K562 (cell line): ENCODE measurements at regions not wholly inside any gene's neighbourhood (a gene's known extent, or its start where the extent isn't known, plus 50 kb on each side); places are given as distances from the start of the nearest gene placed in this dataset.

Experiments used
- ATAC-seq: fragments of 200-7000 bp; cut with Tn5 transposase; 3 replicates; pipeline ENCODE4 v1.9.1; 2020; ENCODE audit warnings: moderate library complexity
- BruUV-seq: library from RNA; stranded (reverse); fragments of 400-500 nt; replicated peaks from 2 replicates; lab custom pipeline; 2021; lab: Mats Ljungman, UMichigan
- CTCF ChIA-PET: fragments of 300-600 bp; formaldehyde crosslinking; extraction: SDS; loops from one replicate; lab custom pipeline; 2021; ENCODE audit warnings: low intra/inter-chr PET ratio; lab: Yijun Ruan, JAX
- POLR2A ChIA-PET: fragments of 300-600, 350-650 bp; sonication (Branson Sonifier 250); formaldehyde crosslinking; extraction: SDS; loops from one replicate; lab custom pipeline; 2021; ENCODE audit warnings: antibody characterized with exemption, inconsistent platforms; lab: Yijun Ruan, JAX
- DNase-seq, 4 experiments: peaks; one replicate each; pipeline versions ENCODE4 v3.0.0 to v3.0.0-alpha.2; 2011 to 2018; ENCODE audit warnings: low spot score in 3 of 4, mixed read lengths in 3 of 4; ENCODE audit errors: extremely low read depth in 1 of 4
- FAIRE-seq: peaks from 2 replicates; lab custom pipeline; 2011; peaks lifted over from hg19 to GRCh38; lab: Jason Lieb, UNC
- H2AFZ ChIP-seq: 2 replicates; pipeline ENCODE4 v1.6.0; 2011; ENCODE audit warnings: low read depth, low read length, control low read depth, inconsistent platforms
- H3K27ac ChIP-seq: fragments of 200-600 bp; 3 replicates; pipeline ENCODE4 v1.8.0; 2011; ENCODE audit warnings: low read depth, mild to moderate bottlenecking, control low read depth, inconsistent platforms, low read length, moderate library complexity, mixed read lengths; ENCODE audit errors: extremely low read depth
- H3K27me3 ChIP-seq, 2 experiments: fragments of 300-600 bp in 1 of 2; 2 replicates in 1 of 2; 3 replicates in 1 of 2; pipeline versions ENCODE4 v1.6.0 to v1.8.0; 2011; ENCODE audit warnings: inconsistent platforms in 2 of 2, low read length in 2 of 2, mild to moderate bottlenecking in 1 of 2, mixed read lengths in 1 of 2, moderate library complexity in 1 of 2; ENCODE audit not compliant: control insufficient read depth in 2 of 2, insufficient read depth in 2 of 2
- H3K36me3 ChIP-seq: fragments of 300-600 bp; 3 replicates; pipeline ENCODE4 v1.8.0; 2011; ENCODE audit warnings: mild to moderate bottlenecking, low read length, inconsistent platforms; ENCODE audit not compliant: control insufficient read depth, insufficient read depth
- H3K4me1 ChIP-seq, 2 experiments: fragments of 200-600 bp in 1 of 2; replicated peaks in 1 of 2; 2 replicates in 1 of 2; 3 replicates in 1 of 2; pipeline versions ENCODE4 v1.5.1 to v1.8.0; 2011; ENCODE audit warnings: inconsistent platforms in 2 of 2, low read length in 2 of 2, mild to moderate bottlenecking in 1 of 2, mixed read lengths in 1 of 2, moderate library complexity in 1 of 2; ENCODE audit not compliant: control insufficient read depth in 2 of 2, insufficient read depth in 2 of 2
- H3K4me2 ChIP-seq: 2 replicates; pipeline ENCODE4 v1.6.1; 2011; ENCODE audit warnings: low read length, control low read depth, inconsistent platforms, mixed read lengths; ENCODE audit not compliant: insufficient read depth
- H3K4me3 ChIP-seq: fragments of 200-600 bp; sonication (generic), shearing (Covaris generic); 2 replicates; pipeline ENCODE4 v1.5.1; 2016; ENCODE audit warnings: control low read depth, inconsistent platforms
- H3K79me2 ChIP-seq: fragments of 200-600 bp; 3 replicates; pipeline ENCODE4 v1.8.0; 2011; ENCODE audit warnings: low read length, inconsistent platforms; ENCODE audit not compliant: control insufficient read depth, insufficient read depth
- H3K9ac ChIP-seq, 2 experiments: 2 replicates each; pipeline versions ENCODE4 v1.6.0 to v1.6.1; 2011; ENCODE audit warnings: low read depth in 2 of 2, low read length in 2 of 2, control low read depth in 1 of 2, inconsistent platforms in 1 of 2, mild to moderate bottlenecking in 1 of 2, mixed read lengths in 1 of 2; ENCODE audit not compliant: insufficient read depth in 1 of 2
- H3K9me1 ChIP-seq: one replicate; pipeline ENCODE4 v1.6.0; 2011; ENCODE audit warnings: inconsistent platforms, mild to moderate bottlenecking, low read length, moderate library complexity; ENCODE audit not compliant: control insufficient read depth, insufficient read depth
- H3K9me3 ChIP-seq: replicated peaks from 2 replicates; pipeline ENCODE4 v1.5.1; 2011; ENCODE audit warnings: low read depth, low read length, inconsistent platforms; ENCODE audit not compliant: control insufficient read depth, insufficient read depth
- H4K20me1 ChIP-seq: replicated peaks from 2 replicates; pipeline ENCODE4 v1.6.1; 2011; ENCODE audit warnings: low read length, inconsistent platforms, mixed read lengths; ENCODE audit not compliant: control insufficient read depth, insufficient read depth
- MGA ChIP-seq: fragments of 450-650 bp; IDR thresholded peaks from 2 replicates; pipeline ENCODE4 v1.6.1; 2016; ENCODE audit warnings: mild to moderate bottlenecking, moderate library complexity
- SMAD2 ChIP-seq: fragments of 150-350 bp; IDR thresholded peaks from 2 replicates; pipeline ENCODE4 v1.6.1; 2014; ENCODE audit warnings: low read depth, mild to moderate bottlenecking, low read length
- ZKSCAN8 ChIP-seq: fragments of 200-800 bp; sonication (Bioruptor generic); IDR thresholded peaks from 2 replicates; pipeline ENCODE4 v1.6.1; 2016; ENCODE audit warnings: missing genetic modification characterization, missing compliant biosample characterization
- ZNF24 ChIP-seq: fragments of 450-650 bp; IDR thresholded peaks from 2 replicates; pipeline ENCODE4 v1.6.1; 2016
- ZNF584 ChIP-seq: fragments of 200-800 bp; sonication (Bioruptor generic); IDR thresholded peaks from 2 replicates; pipeline ENCODE4 v1.6.1; 2016; ENCODE audit warnings: low read depth, mild to moderate bottlenecking, missing genetic modification characterization, missing compliant biosample characterization
- ZNF717 ChIP-seq: fragments of 250-450 bp; sonication (Bioruptor Pico); IDR thresholded peaks from 2 replicates; pipeline ENCODE4 v1.5.0; 2021
- WGBS: fragments of 100-300 bp; shearing (Covaris generic); methylation state at CpG from one replicate; pipeline ENCODE4 v1.1.6; 2016; ENCODE audit warnings: low coverage, mixed read lengths; ENCODE audit not compliant: insufficient coverage; ENCODE audit errors: missing lambda C conversion rate; 5-methylcytosine and 5-hydroxymethylcytosine counted together
- in situ Hi-C: fragments of 300-500 bp; cut with MboI; formaldehyde crosslinking; loops from 4 replicates; pipeline ENCODE4 v1.15.0; 2018; ENCODE audit warnings: inconsistent platforms, mixed read lengths
- intact Hi-C: fragments of 100-400 bp; cut with micrococcal nuclease; formaldehyde crosslinking; loops from 2 replicates; pipeline ENCODE4 v1.14.2; 2022
- TF ChIP-seq, protein P1 (sequence below): fragments of 250-450 bp; sonication (Bioruptor Pico); IDR thresholded peaks from 2 replicates; pipeline ENCODE4 v1.5.0; 2021
- TF ChIP-seq, protein P2 (sequence below): fragments of 450-650 bp; IDR thresholded peaks from 2 replicates; pipeline ENCODE4 v1.6.1; 2016; ENCODE audit warnings: borderline replicate concordance

DNA sequence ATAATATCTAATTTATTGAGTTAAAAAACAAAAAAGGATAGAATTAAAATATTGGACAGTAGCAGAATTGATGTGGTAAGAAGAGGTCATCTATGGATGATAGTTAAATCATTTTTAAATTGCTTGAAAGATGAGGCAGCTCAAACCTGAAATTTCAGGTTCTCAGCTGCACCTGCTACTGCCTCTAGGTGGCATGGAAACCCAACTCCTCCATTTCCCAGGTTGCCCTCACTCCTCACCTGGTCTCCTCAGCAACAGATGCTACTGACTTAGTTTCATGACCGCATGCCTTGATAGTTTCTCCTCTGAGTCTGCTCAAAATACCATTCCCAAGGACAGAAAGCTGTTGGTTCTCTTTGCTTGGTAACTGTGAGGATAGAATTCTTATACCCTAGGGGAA is 148.1 kb downstream of the ABHD5 start (continued):
- TF ChIP-seq, protein P1, sequence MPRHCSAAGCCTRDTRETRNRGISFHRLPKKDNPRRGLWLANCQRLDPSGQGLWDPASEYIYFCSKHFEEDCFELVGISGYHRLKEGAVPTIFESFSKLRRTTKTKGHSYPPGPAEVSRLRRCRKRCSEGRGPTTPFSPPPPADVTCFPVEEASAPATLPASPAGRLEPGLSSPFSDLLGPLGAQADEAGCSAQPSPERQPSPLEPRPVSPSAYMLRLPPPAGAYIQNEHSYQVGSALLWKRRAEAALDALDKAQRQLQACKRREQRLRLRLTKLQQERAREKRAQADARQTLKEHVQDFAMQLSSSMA, result no peak
- TF ChIP-seq, protein P2, sequence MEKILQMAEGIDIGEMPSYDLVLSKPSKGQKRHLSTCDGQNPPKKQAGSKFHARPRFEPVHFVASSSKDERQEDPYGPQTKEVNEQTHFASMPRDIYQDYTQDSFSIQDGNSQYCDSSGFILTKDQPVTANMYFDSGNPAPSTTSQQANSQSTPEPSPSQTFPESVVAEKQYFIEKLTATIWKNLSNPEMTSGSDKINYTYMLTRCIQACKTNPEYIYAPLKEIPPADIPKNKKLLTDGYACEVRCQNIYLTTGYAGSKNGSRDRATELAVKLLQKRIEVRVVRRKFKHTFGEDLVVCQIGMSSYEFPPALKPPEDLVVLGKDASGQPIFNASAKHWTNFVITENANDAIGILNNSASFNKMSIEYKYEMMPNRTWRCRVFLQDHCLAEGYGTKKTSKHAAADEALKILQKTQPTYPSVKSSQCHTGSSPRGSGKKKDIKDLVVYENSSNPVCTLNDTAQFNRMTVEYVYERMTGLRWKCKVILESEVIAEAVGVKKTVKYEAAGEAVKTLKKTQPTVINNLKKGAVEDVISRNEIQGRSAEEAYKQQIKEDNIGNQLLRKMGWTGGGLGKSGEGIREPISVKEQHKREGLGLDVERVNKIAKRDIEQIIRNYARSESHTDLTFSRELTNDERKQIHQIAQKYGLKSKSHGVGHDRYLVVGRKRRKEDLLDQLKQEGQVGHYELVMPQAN, result no peak

- ATAC-seq (no peak), DNase-seq (no peak), FAIRE-seq (no peak)
- Histone ChIP-seq H2AFZ (no peak overlapping the region), H3K36me3 (no peaks in the 10 kb centered on the region), H4K20me1 (no peaks in the 10 kb centered on the region), H3K4me1 (no peaks in the 10 kb centered on the region), H3K4me3 (no peak overlapping the region), H3K4me2 (no peak overlapping the region), H3K79me2 (no peaks in the 10 kb centered on the region), H3K9me1 (no peaks in the 10 kb centered on the region), H3K27me3 (no peaks in the 10 kb centered on the region), H3K9ac (no peak overlapping the region), H3K27ac (no peak overlapping the region), H3K9me3 (no peaks in the 10 kb centered on the region; the same call in 1 of the 2 replicates)
- in situ Hi-C loops, result no loop called here
- intact Hi-C loops, result no loop called here
- ChIA-PET POLR2A (interaction anchor here (0.9 kb wide), 1 partner anchor 9 kb away, joined by 3 read pairs; no protein-coding TSS in a partner anchor), CTCF (no interaction called here)
- no TSS peak for BruUV-seq
- 0% methylated on average over 4 of the region's 4 CpGs for WGBS
- TF ChIP-seq ZNF717 (CRISPR knock-in tag) (no peak), ZKSCAN8 (CRISPR knock-in tag) (no peak), MGA (no peak), ZNF584 (CRISPR knock-in tag) (no peak), ZNF24 (no peak), SMAD2 (no peak)
Measured at GRCh38 chr3:43843386-43843785, 152.6 kb downstream of the ABHD5 start.
